Panc1 (cell line): ENCODE measurements at regions not wholly inside any gene's neighbourhood (a gene's known extent, or its start where the extent isn't known, plus 50 kb on each side); places are given as distances from the start of the nearest gene placed in this dataset.

Source experiments
- ATAC-seq: fragments of 200-7000 bp; cut with Tn5 transposase; 2 replicates; pipeline ENCODE4 v1.9.1; 2020; ENCODE audit warnings: mild to moderate bottlenecking, moderate library complexity
- BruUV-seq: library from RNA; stranded (reverse); fragments of 400-500 nt; replicated peaks from 2 replicates; lab custom pipeline; 2021; lab: Mats Ljungman, UMichigan
- CTCF ChIA-PET: fragments of 300-600 bp; sonication (Branson Sonifier 250); formaldehyde crosslinking; loops from one replicate; lab custom pipeline; 2022; ENCODE audit warnings: antibody characterized with exemption; lab: Charles Lee
- POLR2A ChIA-PET: fragments of 300-600 bp; sonication (Branson Sonifier 250); formaldehyde crosslinking; loops from one replicate; lab custom pipeline; 2022; ENCODE audit warnings: antibody characterized with exemption; lab: Charles Lee
- DNase-seq: peaks from one replicate; pipeline ENCODE4 v3.0.0-alpha.2; 2010; ENCODE audit warnings: low read depth, low spot score
- H3K27ac ChIP-seq: 2 replicates; pipeline ENCODE4 v1.5.1; 2011; ENCODE audit warnings: mild to moderate bottlenecking, low read length, inconsistent platforms
- H3K27me3 ChIP-seq: fragments of 200-500 bp; sonication (Bioruptor generic); 2 replicates; pipeline ENCODE4 v1.6.0; 2014; ENCODE audit warnings: low read length, inconsistent platforms; ENCODE audit not compliant: control insufficient read depth, insufficient read depth
- H3K36me3 ChIP-seq: fragments of 200-500 bp; sonication (Bioruptor generic); 2 replicates; pipeline ENCODE4 v1.5.1; 2014; ENCODE audit warnings: inconsistent platforms, mild to moderate bottlenecking, low read length, moderate library complexity; ENCODE audit not compliant: control insufficient read depth, insufficient read depth
- H3K4me1 ChIP-seq: 2 replicates; pipeline ENCODE4 v1.5.1; 2011; ENCODE audit warnings: inconsistent platforms, mild to moderate bottlenecking, low read length, moderate library complexity; ENCODE audit not compliant: control insufficient read depth, insufficient read depth
- H3K4me3 ChIP-seq, 2 experiments: 2 replicates each; pipeline ENCODE4 v1.5.1; 2011 to 2012; ENCODE audit warnings: low read depth in 2 of 2, low read length in 2 of 2, mild to moderate bottlenecking in 2 of 2, inconsistent platforms in 1 of 2, moderate library complexity in 1 of 2
- H3K9me3 ChIP-seq: fragments of 200-500 bp; sonication (Bioruptor generic); 2 replicates; pipeline ENCODE4 v1.5.1; 2014; ENCODE audit warnings: low read depth, mild to moderate bottlenecking, inconsistent platforms, low read length, moderate library complexity; ENCODE audit not compliant: control insufficient read depth, insufficient read depth
- POLR2AphosphoS5 ChIP-seq: IDR thresholded peaks from 2 replicates; pipeline ENCODE4 v1.6.1; 2012; ENCODE audit warnings: mild to moderate bottlenecking, low read depth, low read length, moderate library complexity
- SIN3A ChIP-seq: IDR thresholded peaks from 2 replicates; pipeline ENCODE4 v1.6.1; 2012; ENCODE audit warnings: low read depth, mild to moderate bottlenecking, low read length, moderate library complexity, borderline replicate concordance; ENCODE audit not compliant: insufficient read depth
- TCF7L2 ChIP-seq: IDR thresholded peaks from 2 replicates; pipeline ENCODE4 v1.6.1; 2011; ENCODE audit warnings: mild to moderate bottlenecking, low read depth, low read length, inconsistent platforms
- in situ Hi-C: cut with HindIII; loops from 2 replicates; pipeline ENCODE4 v1.10.0; 2016; ENCODE audit warnings: low sequenced_read_pairs, low pct_unique_long_range_greater_than_20kb
- intact Hi-C: fragments of 100-400 bp; cut with micrococcal nuclease; formaldehyde crosslinking; loops from one replicate; pipeline ENCODE4 v1.10.0; 2022; ENCODE audit not compliant: unreplicated experiment
- TF ChIP-seq, protein P1 (sequence below), 2 experiments: IDR thresholded peaks; 2 replicates each; pipeline ENCODE4 v1.6.1; 2011 to 2012; ENCODE audit warnings: low read depth in 2 of 2, control low read depth in 1 of 2, low read length in 1 of 2, mild to moderate bottlenecking in 1 of 2, moderate library complexity in 1 of 2; ENCODE audit not compliant: insufficient read depth in 1 of 2
- TF ChIP-seq, protein P2 (sequence below): fragments of 450-650 bp; IDR thresholded peaks from 2 replicates; pipeline ENCODE4 v1.5.1; 2017; ENCODE audit warnings: mild to moderate bottlenecking

DNA sequence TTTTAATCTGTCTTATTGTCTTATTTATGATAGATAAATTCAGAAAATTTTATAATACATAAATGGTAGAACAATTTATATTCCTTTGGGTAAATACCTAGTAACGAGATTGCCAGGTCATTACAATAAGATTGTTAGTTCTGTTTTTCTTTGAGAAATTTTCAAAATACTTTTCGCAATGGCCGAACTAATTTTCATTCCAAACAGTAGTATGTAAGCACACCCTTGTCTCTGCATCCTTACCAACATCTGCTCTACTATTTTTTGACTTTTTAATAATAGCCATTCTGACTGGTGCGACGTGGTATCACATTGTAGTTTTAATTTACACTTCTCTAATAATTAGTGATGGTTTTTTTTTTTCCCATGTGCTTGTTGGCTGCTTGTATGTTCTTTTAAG is 351.4 kb upstream of the LUZP2 start:
- ATAC-seq (no peak), DNase-seq (no peak)
- intact Hi-C loops (no loop called here), in situ Hi-C loops (no loop called here)
- POLR2A ChIA-PET = no interaction called here
- H3K27ac ChIP-seq = no peak overlapping the region
- no peaks in the 10 kb centered on the region for H3K9me3 ChIP-seq
- no peaks in the 10 kb centered on the region for H3K4me1 ChIP-seq
- CTCF ChIA-PET = no interaction called here
- TF ChIP-seq POLR2AphosphoS5 (no peak), SIN3A (no peak), TCF7L2 (no peak)
- TF ChIP-seq, protein P1, sequence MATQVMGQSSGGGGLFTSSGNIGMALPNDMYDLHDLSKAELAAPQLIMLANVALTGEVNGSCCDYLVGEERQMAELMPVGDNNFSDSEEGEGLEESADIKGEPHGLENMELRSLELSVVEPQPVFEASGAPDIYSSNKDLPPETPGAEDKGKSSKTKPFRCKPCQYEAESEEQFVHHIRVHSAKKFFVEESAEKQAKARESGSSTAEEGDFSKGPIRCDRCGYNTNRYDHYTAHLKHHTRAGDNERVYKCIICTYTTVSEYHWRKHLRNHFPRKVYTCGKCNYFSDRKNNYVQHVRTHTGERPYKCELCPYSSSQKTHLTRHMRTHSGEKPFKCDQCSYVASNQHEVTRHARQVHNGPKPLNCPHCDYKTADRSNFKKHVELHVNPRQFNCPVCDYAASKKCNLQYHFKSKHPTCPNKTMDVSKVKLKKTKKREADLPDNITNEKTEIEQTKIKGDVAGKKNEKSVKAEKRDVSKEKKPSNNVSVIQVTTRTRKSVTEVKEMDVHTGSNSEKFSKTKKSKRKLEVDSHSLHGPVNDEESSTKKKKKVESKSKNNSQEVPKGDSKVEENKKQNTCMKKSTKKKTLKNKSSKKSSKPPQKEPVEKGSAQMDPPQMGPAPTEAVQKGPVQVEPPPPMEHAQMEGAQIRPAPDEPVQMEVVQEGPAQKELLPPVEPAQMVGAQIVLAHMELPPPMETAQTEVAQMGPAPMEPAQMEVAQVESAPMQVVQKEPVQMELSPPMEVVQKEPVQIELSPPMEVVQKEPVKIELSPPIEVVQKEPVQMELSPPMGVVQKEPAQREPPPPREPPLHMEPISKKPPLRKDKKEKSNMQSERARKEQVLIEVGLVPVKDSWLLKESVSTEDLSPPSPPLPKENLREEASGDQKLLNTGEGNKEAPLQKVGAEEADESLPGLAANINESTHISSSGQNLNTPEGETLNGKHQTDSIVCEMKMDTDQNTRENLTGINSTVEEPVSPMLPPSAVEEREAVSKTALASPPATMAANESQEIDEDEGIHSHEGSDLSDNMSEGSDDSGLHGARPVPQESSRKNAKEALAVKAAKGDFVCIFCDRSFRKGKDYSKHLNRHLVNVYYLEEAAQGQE (IDR thresholded peaks at IDR 0.05; ENCODE audit: insufficient read depth in 1 of 2, low read depth in 2 of 2, low read length in 1 of 2) = no peak
- TF ChIP-seq, protein P2, sequence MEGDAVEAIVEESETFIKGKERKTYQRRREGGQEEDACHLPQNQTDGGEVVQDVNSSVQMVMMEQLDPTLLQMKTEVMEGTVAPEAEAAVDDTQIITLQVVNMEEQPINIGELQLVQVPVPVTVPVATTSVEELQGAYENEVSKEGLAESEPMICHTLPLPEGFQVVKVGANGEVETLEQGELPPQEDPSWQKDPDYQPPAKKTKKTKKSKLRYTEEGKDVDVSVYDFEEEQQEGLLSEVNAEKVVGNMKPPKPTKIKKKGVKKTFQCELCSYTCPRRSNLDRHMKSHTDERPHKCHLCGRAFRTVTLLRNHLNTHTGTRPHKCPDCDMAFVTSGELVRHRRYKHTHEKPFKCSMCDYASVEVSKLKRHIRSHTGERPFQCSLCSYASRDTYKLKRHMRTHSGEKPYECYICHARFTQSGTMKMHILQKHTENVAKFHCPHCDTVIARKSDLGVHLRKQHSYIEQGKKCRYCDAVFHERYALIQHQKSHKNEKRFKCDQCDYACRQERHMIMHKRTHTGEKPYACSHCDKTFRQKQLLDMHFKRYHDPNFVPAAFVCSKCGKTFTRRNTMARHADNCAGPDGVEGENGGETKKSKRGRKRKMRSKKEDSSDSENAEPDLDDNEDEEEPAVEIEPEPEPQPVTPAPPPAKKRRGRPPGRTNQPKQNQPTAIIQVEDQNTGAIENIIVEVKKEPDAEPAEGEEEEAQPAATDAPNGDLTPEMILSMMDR = no peak
- no peak overlapping the region for H3K4me3 ChIP-seq
- H3K27me3 ChIP-seq = no peaks in the 10 kb centered on the region
- no TSS peak for BruUV-seq
- H3K36me3 ChIP-seq = no peaks in the 10 kb centered on the region

DNA sequence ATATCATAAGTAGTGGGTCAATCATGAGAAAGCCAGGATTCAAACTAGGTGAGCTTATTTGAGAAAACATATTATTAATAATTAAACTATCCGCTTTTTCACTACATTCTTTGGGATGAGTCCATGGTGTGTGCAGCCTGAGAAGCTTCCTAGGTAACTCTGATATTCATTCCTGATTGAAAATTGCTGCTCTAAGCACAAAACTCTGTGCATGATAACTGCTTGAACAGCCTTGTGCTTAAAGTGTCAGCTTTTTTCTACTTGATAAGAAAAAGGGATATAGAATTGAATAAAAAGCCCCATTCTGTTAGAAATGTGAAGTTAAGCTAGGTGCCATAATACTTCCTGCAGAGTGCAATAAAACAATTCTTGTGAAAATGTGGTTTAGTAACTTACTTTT is 343.5 kb upstream of the LUZP2 start:
- in situ Hi-C loops = no loop called here
- ChIA-PET CTCF (interaction anchor here (0.5 kb wide), 1 partner anchor 1076 kb away, joined by 3 read pairs; no protein-coding TSS in a partner anchor), POLR2A (no interaction called here)
- intact Hi-C loops = no loop called here
- ATAC-seq (no peak), DNase-seq (no peak)
- Histone ChIP-seq H3K36me3 (no peaks in the 10 kb centered on the region), H3K4me1 (no peaks in the 10 kb centered on the region), H3K27me3 (no peaks in the 10 kb centered on the region), H3K4me3 (no peak overlapping the region), H3K27ac (no peak overlapping the region), H3K9me3 (no peaks in the 10 kb centered on the region)
- no TSS peak for BruUV-seq
- TF ChIP-seq, protein P1 (IDR thresholded peaks at IDR 0.05; ENCODE audit: insufficient read depth in 1 of 2, low read depth in 2 of 2, low read length in 1 of 2) = no peak
- TF ChIP-seq, protein P2 = no peak
- no peak for TF ChIP-seq POLR2AphosphoS5
- TF ChIP-seq TCF7L2 = no peak
- TF ChIP-seq SIN3A = no peak
